PC-9 (cell line): ENCODE measurements at regions not wholly inside any gene's neighbourhood (a gene's known extent, or its start where the extent isn't known, plus 50 kb on each side); places are given as distances from the start of the nearest gene placed in this dataset.

ENCODE experiments used
- BruUV-seq: library from RNA; stranded (reverse); fragments of 400-500 nt; replicated peaks from 2 replicates; lab custom pipeline; 2021; lab: Mats Ljungman, UMichigan
- CTCF ChIA-PET: fragments of 300-600 bp; sonication (Branson Sonifier 250); formaldehyde crosslinking; loops from one replicate; lab custom pipeline; 2022; ENCODE audit warnings: antibody characterized with exemption; lab: Charles Lee
- POLR2A ChIA-PET: fragments of 300-600 bp; sonication (Branson Sonifier 250); formaldehyde crosslinking; loops from one replicate; lab custom pipeline; 2022; ENCODE audit warnings: antibody characterized with exemption; ENCODE audit not compliant: unreplicated experiment; lab: Charles Lee
- DNase-seq, 2 experiments: peaks; one replicate each; pipeline versions ENCODE4 v3.0.0 to v3.0.0-alpha.2; 2015 to 2022; ENCODE audit warnings: mixed read lengths in 1 of 2
- H2AFZ ChIP-seq: fragments of 200-600 bp; sonication (generic); 2 replicates; pipeline ENCODE4 v1.8.1; 2017; ENCODE audit warnings: antibody characterized with exemption
- H3F3A ChIP-seq: fragments of 200-600 bp; sonication (generic); 2 replicates; pipeline ENCODE4 v1.8.1; 2017; ENCODE audit warnings: antibody characterized with exemption, mild to moderate bottlenecking, low read depth; ENCODE audit not compliant: insufficient read depth
- H3K27ac ChIP-seq: fragments of 200-600 bp; sonication (generic); 2 replicates; pipeline ENCODE4 v1.6.1; 2016; ENCODE audit warnings: mixed run types
- H3K27me3 ChIP-seq: fragments of 200-600 bp; sonication (generic); 2 replicates; pipeline ENCODE4 v1.6.1; 2016; ENCODE audit warnings: low read depth, mixed run types; ENCODE audit not compliant: insufficient read depth
- H3K36me3 ChIP-seq: fragments of 200-600 bp; sonication (generic); 2 replicates; pipeline ENCODE4 v1.6.1; 2016; ENCODE audit warnings: low read depth, mixed run types
- H3K4me1 ChIP-seq: fragments of 200-600 bp; sonication (generic); replicated peaks from 2 replicates; pipeline ENCODE4 v1.6.1; 2016; ENCODE audit warnings: mixed run types; ENCODE audit not compliant: insufficient read depth
- H3K4me2 ChIP-seq: fragments of 200-600 bp; sonication (generic); 2 replicates; pipeline ENCODE4 v1.6.1; 2017; ENCODE audit warnings: mixed run types
- H3K4me3 ChIP-seq: fragments of 200-600 bp; sonication (generic); 2 replicates; pipeline ENCODE4 v1.6.1; 2016; ENCODE audit warnings: mixed run types
- H3K79me2 ChIP-seq: fragments of 200-600 bp; sonication (generic); 2 replicates; pipeline ENCODE4 v1.6.1; 2017; ENCODE audit warnings: low read depth, mixed run types
- H3K9me2 ChIP-seq: fragments of 200-600 bp; sonication (generic); 2 replicates; pipeline ENCODE4 v1.8.1; 2017; ENCODE audit warnings: mild to moderate bottlenecking; ENCODE audit not compliant: insufficient read depth
- H3K9me3 ChIP-seq: fragments of 200-600 bp; sonication (generic); 2 replicates; pipeline ENCODE4 v1.8.1; 2016; ENCODE audit warnings: low read depth; ENCODE audit not compliant: insufficient read depth
- H4K20me1 ChIP-seq: fragments of 200-600 bp; sonication (generic); 2 replicates; pipeline ENCODE4 v1.8.1; 2017; ENCODE audit not compliant: insufficient read depth
- EZH2 ChIP-seq: fragments of 200-600 bp; sonication (generic); IDR thresholded peaks from 2 replicates; pipeline ENCODE4 v1.8.0; 2017; ENCODE audit warnings: antibody characterized with exemption, low read depth
- intact Hi-C: fragments of 100-400 bp; cut with micrococcal nuclease; formaldehyde crosslinking; loops from one replicate; pipeline ENCODE4 v1.10.0; 2022; ENCODE audit not compliant: unreplicated experiment
- TF ChIP-seq, protein P1 (sequence below): fragments of 200-600 bp; sonication (generic); conservative IDR thresholded peaks from 2 replicates; pipeline ENCODE4 v1.6.1; 2017; ENCODE audit warnings: mixed run types, antibody characterized with exemption, mild to moderate bottlenecking, moderate library complexity

DNA sequence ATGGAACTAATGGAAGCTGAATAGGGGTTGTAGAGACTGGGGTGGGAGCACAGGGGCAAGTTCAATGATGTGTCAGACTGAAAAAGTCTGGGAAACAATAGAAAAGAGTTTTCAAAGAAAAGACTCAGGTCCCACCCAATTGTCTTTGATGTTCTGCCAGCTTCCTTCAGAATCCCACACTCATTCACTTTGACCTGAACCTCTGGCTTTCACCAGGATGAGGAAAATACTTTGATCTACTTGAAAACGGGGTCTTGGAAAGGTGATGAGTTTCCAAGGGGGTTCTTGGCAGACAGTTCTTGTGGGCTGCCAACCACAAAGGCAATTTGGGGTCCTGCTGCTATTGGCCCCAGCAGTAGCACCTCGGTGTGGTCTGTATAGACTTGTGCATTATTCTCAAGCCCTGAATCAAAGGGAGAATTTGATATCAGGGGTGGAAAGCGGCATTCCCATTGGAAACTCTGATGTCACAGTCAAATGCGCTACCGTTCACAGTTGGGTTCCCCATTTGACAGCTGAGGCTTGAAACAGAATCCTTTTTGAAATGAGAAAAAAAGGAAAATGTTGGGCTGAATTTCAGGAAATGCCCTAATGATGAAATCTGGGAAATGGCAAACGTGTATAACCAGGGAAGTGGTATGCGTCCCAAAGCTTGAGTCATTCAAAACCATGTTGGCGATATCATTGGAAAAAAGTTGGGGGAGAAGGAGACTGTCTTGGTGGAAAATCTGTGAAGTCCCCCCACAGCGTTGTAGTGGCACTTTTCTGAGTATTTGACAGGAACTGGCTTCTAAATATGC lies 229.2 kb upstream of the LRTM1 start:
- peaks cover 15% of the 10 kb centered on the region for H3K4me1 ChIP-seq
- no peaks in the 10 kb centered on the region for H4K20me1 ChIP-seq
- H3K79me2 ChIP-seq = no peaks in the 10 kb centered on the region
- ChIA-PET CTCF (no interaction called here), POLR2A (no interaction called here)
- H3K27me3 ChIP-seq = no peaks in the 10 kb centered on the region
- no peak overlapping the region for H2AFZ ChIP-seq
- peaks cover 5% of the 10 kb centered on the region; the same call in 1 of the 2 replicates for H3F3A ChIP-seq
- no peak overlapping the region for H3K27ac ChIP-seq
- BruUV-seq = no TSS peak
- no peak overlapping the region for H3K4me3 ChIP-seq
- no peak for TF ChIP-seq EZH2
- TF ChIP-seq, protein P1, sequence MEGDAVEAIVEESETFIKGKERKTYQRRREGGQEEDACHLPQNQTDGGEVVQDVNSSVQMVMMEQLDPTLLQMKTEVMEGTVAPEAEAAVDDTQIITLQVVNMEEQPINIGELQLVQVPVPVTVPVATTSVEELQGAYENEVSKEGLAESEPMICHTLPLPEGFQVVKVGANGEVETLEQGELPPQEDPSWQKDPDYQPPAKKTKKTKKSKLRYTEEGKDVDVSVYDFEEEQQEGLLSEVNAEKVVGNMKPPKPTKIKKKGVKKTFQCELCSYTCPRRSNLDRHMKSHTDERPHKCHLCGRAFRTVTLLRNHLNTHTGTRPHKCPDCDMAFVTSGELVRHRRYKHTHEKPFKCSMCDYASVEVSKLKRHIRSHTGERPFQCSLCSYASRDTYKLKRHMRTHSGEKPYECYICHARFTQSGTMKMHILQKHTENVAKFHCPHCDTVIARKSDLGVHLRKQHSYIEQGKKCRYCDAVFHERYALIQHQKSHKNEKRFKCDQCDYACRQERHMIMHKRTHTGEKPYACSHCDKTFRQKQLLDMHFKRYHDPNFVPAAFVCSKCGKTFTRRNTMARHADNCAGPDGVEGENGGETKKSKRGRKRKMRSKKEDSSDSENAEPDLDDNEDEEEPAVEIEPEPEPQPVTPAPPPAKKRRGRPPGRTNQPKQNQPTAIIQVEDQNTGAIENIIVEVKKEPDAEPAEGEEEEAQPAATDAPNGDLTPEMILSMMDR = no peak
- intact Hi-C loops = no loop called here
- DNase-seq = no peak
- H3K9me2 ChIP-seq = no peaks in the 10 kb centered on the region
- H3K9me3 ChIP-seq = no peaks in the 10 kb centered on the region
- H3K4me2 ChIP-seq = no peak overlapping the region
- no peaks in the 10 kb centered on the region for H3K36me3 ChIP-seq

DNA sequence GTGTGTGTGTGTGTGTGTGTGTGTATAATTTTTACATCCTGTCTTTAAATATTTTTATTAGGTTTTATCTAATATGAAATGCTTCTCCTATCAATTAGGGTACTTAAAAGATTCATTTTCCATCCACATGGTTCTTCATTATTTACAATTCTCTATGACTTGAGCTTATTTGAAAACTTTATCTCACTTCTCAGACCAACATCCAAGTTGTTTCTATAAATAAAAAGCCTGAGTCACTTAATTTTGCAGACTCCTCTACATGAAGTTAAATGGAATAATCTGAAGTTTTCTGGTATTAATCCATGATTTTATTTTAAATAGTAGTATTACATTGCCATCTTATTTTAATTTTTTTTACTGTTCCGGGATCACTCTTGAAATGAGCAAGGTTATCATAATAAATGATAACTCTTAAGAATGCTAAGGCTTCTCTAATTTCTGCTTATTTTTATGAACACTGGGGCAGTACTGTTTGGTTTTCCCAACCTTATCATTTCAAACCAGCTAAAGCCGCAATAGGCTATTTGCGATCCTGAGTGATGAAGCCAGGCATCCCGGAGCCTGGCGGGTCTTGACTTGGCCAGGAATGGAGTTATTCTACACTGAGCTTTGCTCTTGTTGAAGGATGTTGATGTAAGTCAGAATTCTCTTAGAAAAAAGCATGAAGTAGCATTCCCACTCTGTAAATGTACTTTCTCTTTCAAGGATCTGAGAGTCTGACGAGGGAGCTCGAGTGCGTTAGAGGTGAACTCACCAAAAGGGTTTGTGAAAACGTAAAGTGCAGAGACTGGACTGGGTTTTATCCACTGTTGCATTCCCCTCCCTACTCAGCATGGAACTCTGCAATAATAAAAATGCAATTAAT lies 220.2 kb upstream of the LRTM1 start:
- no peaks in the 10 kb centered on the region for H3K27me3 ChIP-seq
- no peaks in the 10 kb centered on the region for H3F3A ChIP-seq
- no peak overlapping the region for H3K27ac ChIP-seq
- H3K4me2 ChIP-seq = no peak overlapping the region
- intact Hi-C loops = no loop called here
- CTCF ChIA-PET = no interaction called here
- H2AFZ ChIP-seq = no peak overlapping the region
- H3K9me2 ChIP-seq = no peaks in the 10 kb centered on the region
- DNase-seq = no peak
- H3K4me1 ChIP-seq = no peaks in the 10 kb centered on the region
- no peak for TF ChIP-seq EZH2
- TF ChIP-seq, protein P1 = no peak
- H3K36me3 ChIP-seq = no peaks in the 10 kb centered on the region
- POLR2A ChIA-PET = no interaction called here
- H4K20me1 ChIP-seq = no peaks in the 10 kb centered on the region
- no peak overlapping the region for H3K4me3 ChIP-seq
- no TSS peak for BruUV-seq
- H3K79me2 ChIP-seq = no peaks in the 10 kb centered on the region
- no peaks in the 10 kb centered on the region for H3K9me3 ChIP-seq

DNA sequence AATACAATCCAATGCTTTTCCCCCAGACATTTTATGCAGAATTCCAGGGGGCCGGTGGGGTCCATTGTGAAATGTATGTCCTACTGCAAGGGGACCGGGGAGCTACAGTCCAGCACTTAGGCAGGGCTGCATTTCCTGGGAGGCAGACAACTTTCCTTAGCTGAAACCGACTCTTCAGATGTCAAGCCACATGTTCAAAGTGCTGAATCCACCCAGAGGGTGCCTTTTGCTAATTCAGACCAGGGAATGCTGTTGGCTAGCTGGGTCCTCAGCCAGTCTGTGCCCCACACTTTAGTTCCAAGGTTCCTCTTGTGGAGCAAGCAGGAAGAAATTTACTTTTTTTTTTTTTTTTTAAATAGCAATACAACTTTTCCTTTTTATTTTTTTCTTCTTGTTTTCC lies 219.5 kb upstream of the LRTM1 start:
- Histone ChIP-seq H3K4me1 (no peaks in the 10 kb centered on the region), H3K36me3 (no peaks in the 10 kb centered on the region), H4K20me1 (no peaks in the 10 kb centered on the region), H3K4me3 (no peak overlapping the region), H3K4me2 (no peak overlapping the region), H3K9me3 (no peaks in the 10 kb centered on the region), H3K27ac (no peak overlapping the region), H3K9me2 (no peaks in the 10 kb centered on the region), H3K79me2 (no peaks in the 10 kb centered on the region), H2AFZ (no peak overlapping the region), H3F3A (no peaks in the 10 kb centered on the region), H3K27me3 (no peaks in the 10 kb centered on the region)
- intact Hi-C loops = no loop called here
- TF ChIP-seq EZH2 = no peak
- TF ChIP-seq, protein P1 = no peak
- ChIA-PET POLR2A (no interaction called here), CTCF (no interaction called here)
- no TSS peak for BruUV-seq
- no peak for DNase-seq
